RWPE2 (cell line): ENCODE measurements at regions not wholly inside any gene's neighbourhood (a gene's known extent, or its start where the extent isn't known, plus 50 kb on each side); places are given as distances from the start of the nearest gene placed in this dataset.

Source experiments
- ATAC-seq: fragments of 200-7000 bp; cut with Tn5 transposase; 3 replicates; pipeline ENCODE4 v1.9.1; 2021; ENCODE audit warnings: low read depth
- DNase-seq: peaks from one replicate; pipeline ENCODE4 v3.0.0-alpha.2; 2020; ENCODE audit warnings: low spot score
- H3K27ac ChIP-seq: fragments of 450-650 bp; 2 replicates; pipeline ENCODE4 v1.5.1; 2017; ENCODE audit warnings: mild to moderate bottlenecking; ENCODE audit not compliant: poor library complexity, severe bottlenecking
- H3K27me3 ChIP-seq: fragments of 250-450 bp; sonication (Bioruptor Pico); 2 replicates; pipeline ENCODE4 v1.5.1; 2021; ENCODE audit warnings: mild to moderate bottlenecking, moderate library complexity; ENCODE audit not compliant: insufficient read depth, poor library complexity, severe bottlenecking
- H3K36me3 ChIP-seq: fragments of 250-450 bp; sonication (Bioruptor Pico); 2 replicates; pipeline ENCODE4 v1.5.1; 2020; ENCODE audit warnings: low read depth, mild to moderate bottlenecking, moderate library complexity
- H3K4me1 ChIP-seq: fragments of 250-450 bp; sonication (Bioruptor Pico); 2 replicates; pipeline ENCODE4 v1.5.1; 2021; ENCODE audit warnings: mild to moderate bottlenecking, moderate library complexity; ENCODE audit not compliant: insufficient read depth, poor library complexity, severe bottlenecking
- H3K4me3 ChIP-seq: fragments of 250-450 bp; sonication (Bioruptor Pico); 2 replicates; pipeline ENCODE4 v1.5.1; 2021; ENCODE audit warnings: mild to moderate bottlenecking, moderate library complexity; ENCODE audit not compliant: severe bottlenecking
- H3K9me3 ChIP-seq: fragments of 250-450 bp; sonication (Bioruptor Pico); 2 replicates; pipeline ENCODE4 v1.5.1; 2021; ENCODE audit warnings: mild to moderate bottlenecking, moderate library complexity; ENCODE audit not compliant: severe bottlenecking
- TF ChIP-seq, protein P1 (sequence below): fragments of 450-650 bp; IDR thresholded peaks from one replicate; pipeline ENCODE4 v1.5.1; 2017; ENCODE audit warnings: mild to moderate bottlenecking, moderate library complexity; ENCODE audit not compliant: poor library complexity, severe bottlenecking

DNA sequence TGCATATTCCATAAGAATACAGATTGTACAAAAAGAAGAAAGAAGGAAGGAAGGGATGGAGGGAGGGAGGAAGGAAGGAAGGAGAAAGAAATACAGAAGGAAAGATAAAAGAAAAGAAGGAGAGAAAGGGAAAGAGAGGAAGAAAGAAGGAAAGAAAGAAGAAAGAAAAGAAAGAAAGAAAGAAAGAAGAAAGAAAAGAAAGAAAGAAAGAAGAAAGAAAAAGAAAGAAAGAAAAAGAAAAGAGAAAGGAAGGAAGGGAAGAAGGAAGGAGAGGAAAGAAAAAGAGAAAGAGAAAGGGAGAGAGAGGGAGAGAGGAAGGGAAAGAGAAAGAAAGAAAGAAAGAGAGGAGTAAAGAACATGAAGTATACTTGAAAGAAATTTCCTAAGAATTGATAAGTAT lies 577.9 kb upstream of the ALCAM start:
- Histone ChIP-seq H3K27me3 (no peaks in the 10 kb centered on the region), H3K4me3 (no peak overlapping the region), H3K9me3 (no peaks in the 10 kb centered on the region), H3K4me1 (no peaks in the 10 kb centered on the region), H3K36me3 (no peaks in the 10 kb centered on the region), H3K27ac (no peak overlapping the region)
- TF ChIP-seq, protein P1, sequence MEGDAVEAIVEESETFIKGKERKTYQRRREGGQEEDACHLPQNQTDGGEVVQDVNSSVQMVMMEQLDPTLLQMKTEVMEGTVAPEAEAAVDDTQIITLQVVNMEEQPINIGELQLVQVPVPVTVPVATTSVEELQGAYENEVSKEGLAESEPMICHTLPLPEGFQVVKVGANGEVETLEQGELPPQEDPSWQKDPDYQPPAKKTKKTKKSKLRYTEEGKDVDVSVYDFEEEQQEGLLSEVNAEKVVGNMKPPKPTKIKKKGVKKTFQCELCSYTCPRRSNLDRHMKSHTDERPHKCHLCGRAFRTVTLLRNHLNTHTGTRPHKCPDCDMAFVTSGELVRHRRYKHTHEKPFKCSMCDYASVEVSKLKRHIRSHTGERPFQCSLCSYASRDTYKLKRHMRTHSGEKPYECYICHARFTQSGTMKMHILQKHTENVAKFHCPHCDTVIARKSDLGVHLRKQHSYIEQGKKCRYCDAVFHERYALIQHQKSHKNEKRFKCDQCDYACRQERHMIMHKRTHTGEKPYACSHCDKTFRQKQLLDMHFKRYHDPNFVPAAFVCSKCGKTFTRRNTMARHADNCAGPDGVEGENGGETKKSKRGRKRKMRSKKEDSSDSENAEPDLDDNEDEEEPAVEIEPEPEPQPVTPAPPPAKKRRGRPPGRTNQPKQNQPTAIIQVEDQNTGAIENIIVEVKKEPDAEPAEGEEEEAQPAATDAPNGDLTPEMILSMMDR, result no peak
- DNase-seq (no peak), ATAC-seq (no peak)

DNA sequence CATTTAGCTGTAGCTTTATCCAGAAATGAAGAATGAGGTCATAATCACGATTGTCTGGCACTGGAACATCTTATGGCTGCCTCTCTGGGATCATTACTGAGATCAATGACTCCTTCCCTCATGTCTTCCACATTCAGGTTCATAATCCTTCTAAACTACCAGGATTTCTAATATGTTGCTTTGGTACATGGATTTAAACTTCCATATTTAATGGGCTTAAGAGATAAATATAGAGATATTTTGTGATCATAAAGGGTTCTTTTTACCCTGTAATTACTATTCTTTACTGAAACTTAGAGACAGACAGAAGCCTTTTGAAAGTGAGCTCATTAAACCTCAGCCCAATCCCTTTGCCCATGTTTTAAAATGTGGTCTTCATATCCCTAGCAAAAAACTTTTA lies 575.4 kb upstream of the ALCAM start:
- Histone ChIP-seq H3K9me3 (no peaks in the 10 kb centered on the region), H3K27me3 (no peaks in the 10 kb centered on the region), H3K36me3 (no peaks in the 10 kb centered on the region), H3K27ac (no peak overlapping the region), H3K4me3 (no peak overlapping the region), H3K4me1 (no peaks in the 10 kb centered on the region)
- DNase-seq (no peak), ATAC-seq (no peak)
- TF ChIP-seq, protein P1, result no peak

DNA sequence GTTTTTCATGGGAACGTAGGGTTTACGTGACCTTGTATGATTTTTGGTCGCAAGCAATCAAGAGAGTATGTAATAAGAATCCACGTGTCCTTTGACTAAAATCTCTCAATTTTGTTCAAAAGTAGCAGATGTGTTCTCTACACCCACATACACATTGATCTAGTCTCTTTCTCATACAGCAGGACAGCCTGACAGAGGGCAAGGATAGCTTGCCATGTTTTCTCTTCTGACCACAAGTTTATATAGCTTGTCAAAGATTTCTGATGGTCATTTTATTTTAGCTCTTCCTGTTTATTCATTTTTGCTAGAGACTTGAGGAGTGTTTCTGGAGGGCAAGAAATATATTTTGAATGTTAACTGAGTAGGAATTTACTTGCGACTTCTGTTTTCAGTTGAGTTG lies 570.2 kb upstream of the ALCAM start:
- ATAC-seq, result no peak
- H3K36me3 ChIP-seq, result no peaks in the 10 kb centered on the region
- no peak for DNase-seq

DNA sequence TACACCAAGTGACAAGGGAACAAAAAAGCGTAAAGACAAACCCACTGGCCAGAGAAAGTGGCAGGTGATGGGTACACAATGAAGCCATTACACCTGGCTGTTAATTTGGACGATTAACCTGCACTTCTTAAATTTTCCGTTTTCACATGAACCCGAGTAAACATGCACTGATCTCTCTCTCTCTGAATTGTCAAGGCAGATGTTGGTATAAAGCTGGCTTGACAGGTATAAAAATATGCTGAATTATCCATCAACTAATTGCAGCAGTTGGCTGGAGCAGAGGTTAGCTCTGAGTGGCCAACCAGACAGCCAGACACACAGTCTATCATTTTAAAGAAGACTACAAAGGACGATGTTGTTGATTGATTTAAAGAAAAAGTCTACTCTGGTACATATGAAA lies 561.7 kb upstream of the ALCAM start:
- Histone ChIP-seq H3K4me1 (no peaks in the 10 kb centered on the region), H3K36me3 (no peaks in the 10 kb centered on the region), H3K4me3 (no peak overlapping the region), H3K27me3 (no peaks in the 10 kb centered on the region), H3K27ac (no peak overlapping the region), H3K9me3 (no peaks in the 10 kb centered on the region)
- TF ChIP-seq, protein P1, result no peak
- ATAC-seq (no peak), DNase-seq (no peak)

More for the DNA sequence above, 570.2 kb upstream of the ALCAM start:
- Histone ChIP-seq H3K4me3 (no peak overlapping the region), H3K27ac (no peak overlapping the region), H3K27me3 (no peaks in the 10 kb centered on the region), H3K4me1 (no peaks in the 10 kb centered on the region), H3K9me3 (no peaks in the 10 kb centered on the region)
- TF ChIP-seq, protein P1, result no peak

DNA sequence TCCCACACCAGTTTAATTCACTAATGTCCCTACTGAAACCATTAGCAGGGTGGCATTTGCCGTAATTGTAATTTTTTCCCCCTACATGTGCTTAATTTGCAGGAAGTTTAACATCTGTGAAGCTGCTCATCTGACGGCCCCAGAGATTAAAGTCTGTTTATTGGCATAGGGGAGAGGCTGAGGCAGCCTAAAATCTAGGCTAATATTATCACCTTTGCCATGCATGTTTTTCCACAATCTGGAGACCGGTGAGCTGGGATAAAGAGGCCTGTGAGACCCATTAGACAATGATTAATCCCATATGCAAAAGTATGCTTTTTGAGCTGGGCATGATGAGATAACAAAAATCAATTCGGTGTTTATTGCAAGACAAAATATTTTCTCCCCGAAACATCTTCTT lies 561.2 kb upstream of the ALCAM start:
- no peaks in the 10 kb centered on the region for H3K9me3 ChIP-seq
- H3K4me3 ChIP-seq, result no peak overlapping the region
- no peaks in the 10 kb centered on the region for H3K36me3 ChIP-seq
- H3K27ac ChIP-seq, result no peak overlapping the region
- no peaks in the 10 kb centered on the region for H3K4me1 ChIP-seq
- TF ChIP-seq, protein P1, result no peak
- no peak for ATAC-seq
- DNase-seq, result no peak
- H3K27me3 ChIP-seq, result no peaks in the 10 kb centered on the region
